Jurkat, Clone E6-1 (cell line): ENCODE measurements at regions not wholly inside any gene's neighbourhood (a gene's known extent, or its start where the extent isn't known, plus 50 kb on each side); places are given as distances from the start of the nearest gene placed in this dataset.
"Not testable (repeated sequence)": the region's sequence is repeated elsewhere in the genome, so short reads cannot be mapped to it uniquely, and the experiment has no call there.

Source experiments
- DNase-seq: peaks from one replicate; pipeline ENCODE4 v3.0.0-alpha.2; 2011; ENCODE audit warnings: low read depth, low spot score
- H3K4me3 ChIP-seq: 2 replicates; pipeline ENCODE4 v1.5.1; 2011; ENCODE audit warnings: mild to moderate bottlenecking, low read length, control low read depth, moderate library complexity

DNA sequence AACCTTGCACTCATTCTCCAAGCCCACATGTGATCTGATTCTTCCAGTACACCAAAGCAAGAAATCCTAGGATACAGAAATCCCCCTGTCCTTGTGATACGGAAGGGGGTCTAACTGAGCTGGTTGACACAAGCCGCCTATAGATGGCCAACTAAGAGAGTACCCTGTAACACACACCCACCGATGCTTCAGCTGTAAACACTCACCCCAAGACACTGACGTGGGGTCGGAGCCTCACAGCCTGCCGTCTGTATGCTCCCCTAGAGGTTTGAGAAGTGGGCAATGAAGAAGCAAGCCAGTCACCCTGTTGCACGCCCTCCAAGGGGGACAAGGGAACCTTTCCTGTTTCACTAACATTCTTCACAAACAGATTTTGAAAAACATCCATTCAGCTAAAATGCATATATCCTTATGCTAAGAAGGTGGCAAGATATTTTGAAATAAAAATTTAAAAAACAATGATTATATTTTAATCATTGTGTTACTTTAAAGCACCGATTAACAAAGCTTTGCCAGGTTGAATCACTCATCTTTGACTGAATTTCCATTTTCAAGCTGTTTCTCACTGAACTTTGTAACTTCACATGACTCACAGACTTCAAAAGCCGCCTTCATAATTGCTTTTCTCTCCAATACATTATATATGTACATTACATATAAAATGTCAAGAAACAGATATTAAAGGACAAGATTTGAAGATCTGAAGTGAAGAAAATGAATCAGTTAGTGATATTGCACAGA is 329.3 kb downstream of the ARL4A start:
- no peak overlapping the region for H3K4me3 ChIP-seq

GRCh38 chr7:13017333-13017857 is 330.0 kb downstream of the ARL4A start:
- no peak overlapping the region for H3K4me3 ChIP-seq
- DNase-seq = no peak

More for the DNA sequence above, 329.3 kb downstream of the ARL4A start:
- DNase-seq = no peak

- H3K4me3 ChIP-seq = no peak overlapping the region
- no peak for DNase-seq
Measured at GRCh38 chr7:13017881-13018280, 330.4 kb downstream of the ARL4A start.

DNA sequence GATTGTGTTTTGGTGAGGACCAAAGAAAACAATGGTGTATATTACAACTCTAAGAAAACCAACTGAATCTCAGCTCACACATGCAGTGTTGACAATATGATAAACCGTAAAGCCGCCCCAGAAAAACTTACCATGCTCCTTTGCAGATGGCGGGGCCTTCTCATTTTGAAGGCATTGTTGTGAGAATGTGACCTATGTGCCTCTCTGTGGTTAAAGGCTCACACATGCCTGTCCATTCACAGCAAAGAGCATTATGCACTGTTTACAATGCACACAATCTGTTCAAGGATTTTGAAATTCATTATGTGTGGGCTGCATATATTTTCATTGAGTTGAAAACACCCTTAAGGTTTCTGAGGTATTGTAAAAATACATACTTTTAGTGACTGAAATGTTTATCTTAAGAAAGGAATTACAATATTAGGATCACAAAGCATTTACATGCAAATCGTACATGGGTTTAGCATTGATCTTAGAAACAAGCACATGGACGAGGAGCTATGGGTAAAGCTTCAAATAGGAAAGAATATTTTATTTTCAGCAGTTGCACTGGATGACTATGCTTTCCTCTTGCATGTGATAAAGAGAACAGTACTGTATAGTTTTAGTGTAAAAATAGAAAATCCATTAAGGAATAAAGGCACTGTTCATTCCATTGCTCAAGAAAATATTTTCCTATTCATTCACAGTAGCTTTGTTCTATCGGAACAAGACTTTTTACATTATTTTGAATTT is 334.3 kb downstream of the ARL4A start:
- DNase-seq = no peak
- no peak overlapping the region for H3K4me3 ChIP-seq

GRCh38 chr7:13024121-13024674 is 336.8 kb downstream of the ARL4A start:
- no peak for DNase-seq
- H3K4me3 ChIP-seq = no peak overlapping the region

GRCh38 chr7:13025043-13025442 is 337.6 kb downstream of the ARL4A start:
- DNase-seq, H3K4me3 ChIP-seq: not testable (repeated sequence)

GRCh38 chr7:13027321-13027720 is 339.9 kb downstream of the ARL4A start:
- no peak for DNase-seq
- no peak overlapping the region for H3K4me3 ChIP-seq

- no peak overlapping the region for H3K4me3 ChIP-seq
- no peak for DNase-seq
Measured at GRCh38 chr7:13028036-13028824, 340.8 kb downstream of the ARL4A start.

- H3K4me3 ChIP-seq = no peak overlapping the region
- no peak for DNase-seq
Measured at GRCh38 chr7:13028825-13029099, 341.3 kb downstream of the ARL4A start.

DNA sequence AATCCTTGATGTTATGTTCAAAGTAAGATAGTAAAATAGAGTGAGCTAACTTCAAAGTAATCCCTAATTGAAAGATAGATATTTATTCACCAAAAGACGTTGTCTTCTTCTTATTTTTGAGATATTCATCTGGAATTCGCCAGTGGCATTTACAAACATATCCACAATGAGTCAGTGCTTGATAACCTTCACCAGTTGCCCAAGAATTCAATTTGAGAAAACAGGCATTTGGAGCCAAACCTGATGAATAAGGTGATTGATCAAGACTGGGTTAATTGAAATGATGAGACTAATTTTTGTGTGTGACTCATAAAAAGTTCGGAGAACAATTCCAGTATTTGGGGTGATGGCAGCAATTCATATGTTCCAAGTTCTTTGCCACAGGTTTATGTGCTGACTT is 344.0 kb downstream of the ARL4A start:
- DNase-seq = no peak
- no peak overlapping the region for H3K4me3 ChIP-seq

- no peak overlapping the region for H3K4me3 ChIP-seq
- no peak for DNase-seq
Measured at GRCh38 chr7:13032084-13032483, 344.7 kb downstream of the ARL4A start.

GRCh38 chr7:13032576-13032975 is 345.1 kb downstream of the ARL4A start:
- DNase-seq = no peak
- no peak overlapping the region for H3K4me3 ChIP-seq

GRCh38 chr7:13034693-13035092 is 347.3 kb downstream of the ARL4A start:
- H3K4me3 ChIP-seq = no peak overlapping the region
- DNase-seq = no peak

GRCh38 chr7:13035233-13035632 is 347.8 kb downstream of the ARL4A start:
- no peak for DNase-seq
- no peak overlapping the region for H3K4me3 ChIP-seq

DNA sequence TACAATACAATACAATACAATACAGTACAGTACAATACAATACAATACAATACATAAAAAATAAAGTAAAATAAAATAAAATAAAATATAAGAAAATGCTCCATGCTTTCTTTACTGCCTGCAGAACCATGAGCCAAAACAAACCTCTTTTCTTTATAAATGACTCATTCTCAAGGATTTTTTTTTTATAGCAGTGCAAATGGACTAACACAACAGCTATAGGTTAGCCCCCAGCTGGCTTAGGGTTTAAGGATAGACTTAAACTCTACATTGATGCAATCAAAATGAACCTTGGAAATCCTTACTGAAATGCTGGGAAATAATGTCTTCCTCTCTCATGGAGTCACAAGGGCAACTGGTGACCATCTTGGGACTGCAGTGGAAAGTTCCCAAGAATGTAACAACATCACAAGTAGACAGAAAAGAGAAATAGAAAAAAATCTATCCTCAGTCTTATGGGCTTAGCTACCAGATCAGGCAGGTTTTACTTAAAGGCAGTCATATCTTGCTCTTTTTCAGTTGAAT is 348.9 kb downstream of the ARL4A start:
- H3K4me3 ChIP-seq = no peak overlapping the region

DNA sequence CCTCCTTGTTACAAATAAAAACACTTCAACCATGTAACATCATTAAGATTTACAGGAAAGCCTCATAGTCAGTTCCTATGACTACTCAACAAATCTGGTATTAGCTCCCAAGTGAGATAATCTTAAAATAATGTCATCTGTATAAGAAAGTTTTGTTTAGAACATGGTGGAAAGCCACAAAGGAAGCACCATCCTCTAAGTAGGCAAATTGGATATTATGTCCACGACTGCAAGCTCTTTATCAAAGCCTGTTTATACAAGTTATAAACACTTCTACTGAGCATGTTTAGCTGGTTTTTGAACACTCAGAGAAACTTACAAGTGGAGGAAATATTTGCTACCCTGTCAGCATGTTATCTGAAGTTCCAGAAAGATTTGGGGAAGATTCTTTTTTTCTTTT is 349.8 kb downstream of the ARL4A start:
- no peak overlapping the region for H3K4me3 ChIP-seq
- DNase-seq = no peak

More for the DNA sequence above, 348.9 kb downstream of the ARL4A start:
- DNase-seq = no peak

- no peak for DNase-seq
- no peak overlapping the region for H3K4me3 ChIP-seq
Measured at GRCh38 chr7:13041368-13041988, 354.0 kb downstream of the ARL4A start.

- no peak overlapping the region for H3K4me3 ChIP-seq
- no peak for DNase-seq
Measured at GRCh38 chr7:13042605-13043236, 355.3 kb downstream of the ARL4A start.

- DNase-seq = no peak
- H3K4me3 ChIP-seq = no peak overlapping the region
Measured at GRCh38 chr7:13044309-13044708, 356.9 kb downstream of the ARL4A start.
